ENCODE measurements at regions not wholly inside any gene's neighbourhood (a gene's known extent, or its start where the extent isn't known, plus 50 kb on each side); places are given as distances from the start of the nearest gene placed in this dataset.

DNA sequence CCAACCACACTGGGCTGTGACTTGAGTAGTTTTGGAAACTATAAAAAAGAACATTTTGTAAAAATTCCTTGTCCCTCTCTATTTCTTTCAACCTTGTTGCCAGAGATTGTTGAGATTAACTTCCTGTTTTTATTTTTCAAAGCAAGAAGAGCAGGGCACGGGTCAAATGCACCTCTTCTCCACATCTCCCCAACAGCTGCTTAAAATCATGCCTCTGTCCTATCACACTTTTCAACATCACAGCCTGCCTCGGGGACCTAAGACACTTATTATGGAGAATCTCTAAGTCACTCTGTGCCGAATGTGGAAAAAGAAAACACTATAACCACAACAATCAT lies 280.3 kb upstream of the TNC start:
- ChIA-PET POLR2A (no interaction called here), CTCF (no interaction called here)
- peaks cover 8% of the 10 kb centered on the region for H3K36me3 Mint-ChIP-seq

DNA sequence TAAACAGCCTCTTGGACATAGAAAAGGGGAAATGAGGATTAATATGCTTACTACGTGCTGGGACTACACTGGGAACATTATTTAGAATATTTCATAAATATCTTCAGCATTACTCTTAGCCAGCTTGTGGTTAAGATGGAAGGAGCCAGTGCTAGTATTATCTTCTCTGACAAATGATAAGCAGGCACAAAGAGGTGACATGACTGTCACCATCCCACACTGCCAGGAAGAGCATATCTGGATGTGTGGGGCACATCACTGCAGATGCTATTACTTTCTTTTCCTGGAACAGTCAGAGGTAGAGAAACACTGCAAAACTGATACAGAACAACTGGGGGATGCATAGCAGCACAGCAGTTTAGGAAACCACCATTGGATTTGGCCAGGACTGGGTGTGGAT lies 281.0 kb upstream of the TNC start:
- no peak for DNase-seq (ENCODE audit: low spot score)
- no peak for ATAC-seq
- H3K27ac Mint-ChIP-seq = no peak overlapping the region
- H3K4me1 Mint-ChIP-seq = peaks cover 39% of the 10 kb centered on the region
- ChIA-PET POLR2A (no interaction called here), CTCF (no interaction called here)
- TF ChIP-seq, protein P1, sequence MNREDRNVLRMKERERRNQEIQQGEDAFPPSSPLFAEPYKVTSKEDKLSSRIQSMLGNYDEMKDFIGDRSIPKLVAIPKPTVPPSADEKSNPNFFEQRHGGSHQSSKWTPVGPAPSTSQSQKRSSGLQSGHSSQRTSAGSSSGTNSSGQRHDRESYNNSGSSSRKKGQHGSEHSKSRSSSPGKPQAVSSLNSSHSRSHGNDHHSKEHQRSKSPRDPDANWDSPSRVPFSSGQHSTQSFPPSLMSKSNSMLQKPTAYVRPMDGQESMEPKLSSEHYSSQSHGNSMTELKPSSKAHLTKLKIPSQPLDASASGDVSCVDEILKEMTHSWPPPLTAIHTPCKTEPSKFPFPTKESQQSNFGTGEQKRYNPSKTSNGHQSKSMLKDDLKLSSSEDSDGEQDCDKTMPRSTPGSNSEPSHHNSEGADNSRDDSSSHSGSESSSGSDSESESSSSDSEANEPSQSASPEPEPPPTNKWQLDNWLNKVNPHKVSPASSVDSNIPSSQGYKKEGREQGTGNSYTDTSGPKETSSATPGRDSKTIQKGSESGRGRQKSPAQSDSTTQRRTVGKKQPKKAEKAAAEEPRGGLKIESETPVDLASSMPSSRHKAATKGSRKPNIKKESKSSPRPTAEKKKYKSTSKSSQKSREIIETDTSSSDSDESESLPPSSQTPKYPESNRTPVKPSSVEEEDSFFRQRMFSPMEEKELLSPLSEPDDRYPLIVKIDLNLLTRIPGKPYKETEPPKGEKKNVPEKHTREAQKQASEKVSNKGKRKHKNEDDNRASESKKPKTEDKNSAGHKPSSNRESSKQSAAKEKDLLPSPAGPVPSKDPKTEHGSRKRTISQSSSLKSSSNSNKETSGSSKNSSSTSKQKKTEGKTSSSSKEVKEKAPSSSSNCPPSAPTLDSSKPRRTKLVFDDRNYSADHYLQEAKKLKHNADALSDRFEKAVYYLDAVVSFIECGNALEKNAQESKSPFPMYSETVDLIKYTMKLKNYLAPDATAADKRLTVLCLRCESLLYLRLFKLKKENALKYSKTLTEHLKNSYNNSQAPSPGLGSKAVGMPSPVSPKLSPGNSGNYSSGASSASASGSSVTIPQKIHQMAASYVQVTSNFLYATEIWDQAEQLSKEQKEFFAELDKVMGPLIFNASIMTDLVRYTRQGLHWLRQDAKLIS (CRISPR knock-in tag; IDR thresholded peaks at IDR 0.05; ENCODE audit: borderline replicate concordance) = no peak
- peaks cover 12% of the 10 kb centered on the region for H3K9me3 Mint-ChIP-seq
- H3K36me3 Mint-ChIP-seq = peaks cover 8% of the 10 kb centered on the region
- H3K27me3 Mint-ChIP-seq (ENCODE audit: low read depth) = no peaks in the 10 kb centered on the region
- no peak overlapping the region for H3K4me3 Mint-ChIP-seq

More for the DNA sequence above, 280.3 kb upstream of the TNC start:
- H3K4me1 Mint-ChIP-seq = peaks cover 39% of the 10 kb centered on the region
- no peaks in the 10 kb centered on the region for H3K27me3 Mint-ChIP-seq (ENCODE audit: low read depth)
- H3K9me3 Mint-ChIP-seq = peaks cover 10% of the 10 kb centered on the region
- no peak overlapping the region for H3K4me3 Mint-ChIP-seq
- ATAC-seq (no peak), DNase-seq (ENCODE audit: low spot score) (no peak)
- no peak overlapping the region for H3K27ac Mint-ChIP-seq
- TF ChIP-seq, protein P2, sequence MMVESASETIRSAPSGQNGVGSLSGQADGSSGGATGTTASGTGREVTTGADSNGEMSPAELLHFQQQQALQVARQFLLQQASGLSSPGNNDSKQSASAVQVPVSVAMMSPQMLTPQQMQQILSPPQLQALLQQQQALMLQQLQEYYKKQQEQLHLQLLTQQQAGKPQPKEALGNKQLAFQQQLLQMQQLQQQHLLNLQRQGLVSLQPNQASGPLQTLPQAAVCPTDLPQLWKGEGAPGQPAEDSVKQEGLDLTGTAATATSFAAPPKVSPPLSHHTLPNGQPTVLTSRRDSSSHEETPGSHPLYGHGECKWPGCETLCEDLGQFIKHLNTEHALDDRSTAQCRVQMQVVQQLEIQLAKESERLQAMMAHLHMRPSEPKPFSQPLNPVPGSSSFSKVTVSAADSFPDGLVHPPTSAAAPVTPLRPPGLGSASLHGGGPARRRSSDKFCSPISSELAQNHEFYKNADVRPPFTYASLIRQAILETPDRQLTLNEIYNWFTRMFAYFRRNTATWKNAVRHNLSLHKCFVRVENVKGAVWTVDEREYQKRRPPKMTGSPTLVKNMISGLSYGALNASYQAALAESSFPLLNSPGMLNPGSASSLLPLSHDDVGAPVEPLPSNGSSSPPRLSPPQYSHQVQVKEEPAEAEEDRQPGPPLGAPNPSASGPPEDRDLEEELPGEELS (CRISPR knock-in tag; IDR thresholded peaks at IDR 0.05) = no peak

DNA sequence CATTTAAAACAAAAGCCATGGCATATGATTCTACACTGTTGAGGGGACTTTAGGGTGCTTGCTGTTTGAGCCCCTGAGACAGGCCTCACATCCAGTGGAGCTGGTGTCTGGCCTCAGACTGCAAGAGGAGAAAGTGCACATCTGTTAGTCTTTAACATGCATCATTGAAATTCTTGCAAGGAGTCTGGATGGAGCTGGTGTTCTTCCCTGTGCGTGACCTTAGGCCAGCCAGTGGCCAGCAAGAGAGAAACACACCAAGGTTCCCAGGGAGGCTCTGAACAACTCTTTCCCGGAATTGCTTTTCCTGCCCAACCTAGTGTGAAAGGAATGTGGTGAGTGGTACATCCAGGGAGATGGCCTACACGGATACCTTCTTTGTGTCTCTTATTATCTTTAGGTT lies 282.8 kb upstream of the TNC start:
- Mint-ChIP-seq H3K9me3 (peaks cover 12% of the 10 kb centered on the region), H3K27ac (no peak overlapping the region), H3K4me3 (no peak overlapping the region), H3K36me3 (peaks cover 8% of the 10 kb centered on the region), H3K27me3 (ENCODE audit: low read depth) (no peaks in the 10 kb centered on the region), H3K4me1 (peaks cover 33% of the 10 kb centered on the region)
- ChIA-PET CTCF (no interaction called here), POLR2A (no interaction called here)
- ATAC-seq = no peak
- TF ChIP-seq EMX1 (CRISPR knock-in tag; IDR thresholded peaks at IDR 0.05) (no peak), MXD4 (CRISPR knock-in tag; IDR thresholded peaks at IDR 0.05; ENCODE audit: borderline replicate concordance) (no peak), ETV6 (CRISPR knock-in tag; IDR thresholded peaks at IDR 0.05) (no peak), ZNF263 (CRISPR knock-in tag; IDR thresholded peaks at IDR 0.05; ENCODE audit: low read depth) (no peak), ESRRA (CRISPR knock-in tag; IDR thresholded peaks at IDR 0.05; ENCODE audit: borderline replicate concordance) (no peak), ZNF121 (CRISPR knock-in tag; IDR thresholded peaks at IDR 0.05) (no peak), JUN (CRISPR knock-in tag; IDR thresholded peaks at IDR 0.05) (no peak)
- TF ChIP-seq, protein P3, sequence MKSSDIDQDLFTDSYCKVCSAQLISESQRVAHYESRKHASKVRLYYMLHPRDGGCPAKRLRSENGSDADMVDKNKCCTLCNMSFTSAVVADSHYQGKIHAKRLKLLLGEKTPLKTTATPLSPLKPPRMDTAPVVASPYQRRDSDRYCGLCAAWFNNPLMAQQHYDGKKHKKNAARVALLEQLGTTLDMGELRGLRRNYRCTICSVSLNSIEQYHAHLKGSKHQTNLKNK (CRISPR knock-in tag; IDR thresholded peaks at IDR 0.05) = no peak
- TF ChIP-seq, protein P4, sequence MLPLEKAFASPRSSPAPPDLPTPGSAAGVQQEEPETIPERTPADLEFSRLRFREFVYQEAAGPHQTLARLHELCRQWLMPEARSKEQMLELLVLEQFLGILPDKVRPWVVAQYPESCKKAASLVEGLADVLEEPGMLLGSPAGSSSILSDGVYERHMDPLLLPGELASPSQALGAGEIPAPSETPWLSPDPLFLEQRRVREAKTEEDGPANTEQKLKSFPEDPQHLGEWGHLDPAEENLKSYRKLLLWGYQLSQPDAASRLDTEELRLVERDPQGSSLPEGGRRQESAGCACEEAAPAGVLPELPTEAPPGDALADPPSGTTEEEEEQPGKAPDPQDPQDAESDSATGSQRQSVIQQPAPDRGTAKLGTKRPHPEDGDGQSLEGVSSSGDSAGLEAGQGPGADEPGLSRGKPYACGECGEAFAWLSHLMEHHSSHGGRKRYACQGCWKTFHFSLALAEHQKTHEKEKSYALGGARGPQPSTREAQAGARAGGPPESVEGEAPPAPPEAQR (CRISPR knock-in tag; IDR thresholded peaks at IDR 0.05) = no peak
- no peak for DNase-seq (ENCODE audit: low spot score)

DNA sequence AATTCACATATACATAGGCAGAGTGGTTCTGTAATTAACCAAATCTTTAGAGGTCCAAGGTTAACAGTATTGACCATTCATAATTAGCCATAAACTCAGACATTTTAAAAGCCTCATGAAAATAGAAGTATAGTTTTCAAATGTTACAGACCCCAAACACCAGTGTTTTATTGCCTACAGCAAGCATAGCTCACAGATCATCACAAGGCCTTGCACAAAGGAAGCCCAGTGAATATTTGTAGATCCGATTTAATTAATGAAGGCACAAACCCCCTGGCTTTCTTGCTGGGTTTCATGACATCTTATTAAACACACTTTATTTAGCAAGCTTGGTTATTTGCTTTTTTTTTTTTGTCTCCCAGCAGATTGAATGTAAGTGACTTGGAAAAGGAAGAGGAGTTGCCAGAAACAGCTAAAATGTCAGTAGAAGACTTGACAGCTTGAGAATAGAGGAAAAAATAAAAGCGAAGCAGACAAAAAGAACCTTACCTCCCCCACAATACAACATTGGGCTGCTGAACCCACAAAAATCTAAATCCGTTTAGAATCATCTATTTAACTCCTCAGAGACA lies 283.9 kb upstream of the TNC start:
- POLR2A ChIA-PET = no interaction called here
- DNase-seq (ENCODE audit: low spot score) = no peak
- Mint-ChIP-seq H3K27me3 (ENCODE audit: low read depth) (no peaks in the 10 kb centered on the region), H3K27ac (no peak overlapping the region), H3K9me3 (peaks cover 12% of the 10 kb centered on the region), H3K4me3 (no peak overlapping the region), H3K36me3 (peaks cover 8% of the 10 kb centered on the region), H3K4me1 (peaks cover 32% of the 10 kb centered on the region)
- CTCF ChIA-PET = no interaction called here
- ATAC-seq = no peak
- TF ChIP-seq, protein P4 (CRISPR knock-in tag; IDR thresholded peaks at IDR 0.05) = no peak
- no peak for TF ChIP-seq SP1 (CRISPR knock-in tag; conservative IDR thresholded peaks at IDR 0.05)
- TF ChIP-seq CREB1 (CRISPR knock-in tag; IDR thresholded peaks at IDR 0.05) = no peak
- TF ChIP-seq GRHL2 (CRISPR knock-in tag; IDR thresholded peaks at IDR 0.05; ENCODE audit: insufficient replicate concordance, severe bottlenecking) = no peak
- TF ChIP-seq, protein P5, sequence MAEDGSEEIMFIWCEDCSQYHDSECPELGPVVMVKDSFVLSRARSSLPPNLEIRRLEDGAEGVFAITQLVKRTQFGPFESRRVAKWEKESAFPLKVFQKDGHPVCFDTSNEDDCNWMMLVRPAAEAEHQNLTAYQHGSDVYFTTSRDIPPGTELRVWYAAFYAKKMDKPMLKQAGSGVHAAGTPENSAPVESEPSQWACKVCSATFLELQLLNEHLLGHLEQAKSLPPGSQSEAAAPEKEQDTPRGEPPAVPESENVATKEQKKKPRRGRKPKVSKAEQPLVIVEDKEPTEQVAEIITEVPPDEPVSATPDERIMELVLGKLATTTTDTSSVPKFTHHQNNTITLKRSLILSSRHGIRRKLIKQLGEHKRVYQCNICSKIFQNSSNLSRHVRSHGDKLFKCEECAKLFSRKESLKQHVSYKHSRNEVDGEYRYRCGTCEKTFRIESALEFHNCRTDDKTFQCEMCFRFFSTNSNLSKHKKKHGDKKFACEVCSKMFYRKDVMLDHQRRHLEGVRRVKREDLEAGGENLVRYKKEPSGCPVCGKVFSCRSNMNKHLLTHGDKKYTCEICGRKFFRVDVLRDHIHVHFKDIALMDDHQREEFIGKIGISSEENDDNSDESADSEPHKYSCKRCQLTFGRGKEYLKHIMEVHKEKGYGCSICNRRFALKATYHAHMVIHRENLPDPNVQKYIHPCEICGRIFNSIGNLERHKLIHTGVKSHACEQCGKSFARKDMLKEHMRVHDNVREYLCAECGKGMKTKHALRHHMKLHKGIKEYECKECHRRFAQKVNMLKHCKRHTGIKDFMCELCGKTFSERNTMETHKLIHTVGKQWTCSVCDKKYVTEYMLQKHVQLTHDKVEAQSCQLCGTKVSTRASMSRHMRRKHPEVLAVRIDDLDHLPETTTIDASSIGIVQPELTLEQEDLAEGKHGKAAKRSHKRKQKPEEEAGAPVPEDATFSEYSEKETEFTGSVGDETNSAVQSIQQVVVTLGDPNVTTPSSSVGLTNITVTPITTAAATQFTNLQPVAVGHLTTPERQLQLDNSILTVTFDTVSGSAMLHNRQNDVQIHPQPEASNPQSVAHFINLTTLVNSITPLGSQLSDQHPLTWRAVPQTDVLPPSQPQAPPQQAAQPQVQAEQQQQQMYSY (CRISPR knock-in tag; IDR thresholded peaks at IDR 0.05) = no peak
